Bronchial epithelial cell (primary cell): ENCODE measurements at regions not wholly inside any gene's neighbourhood (a gene's known extent, or its start where the extent isn't known, plus 50 kb on each side); places are given as distances from the start of the nearest gene placed in this dataset.
A peak's percentile ranks its signal among the peaks of the same experiment; 100 is the strongest.

Source experiments
- DNase-seq: peaks from one replicate; pipeline ENCODE4 v3.0.0-alpha.2; 2010; ENCODE audit warnings: low read depth
- FAIRE-seq: peaks from 2 replicates; lab custom pipeline; 2011; peaks lifted over from hg19 to GRCh38; lab: Jason Lieb, UNC
- H3K27me3 ChIP-seq: 2 replicates; pipeline ENCODE4 v1.5.1; 2011; ENCODE audit warnings: low read length; ENCODE audit not compliant: control insufficient read depth, insufficient read depth
- H3K36me3 ChIP-seq: 2 replicates; pipeline ENCODE4 v1.5.1; 2011; ENCODE audit warnings: low read length; ENCODE audit not compliant: control insufficient read depth, insufficient read depth
- H3K4me3 ChIP-seq: 2 replicates; pipeline ENCODE4 v1.5.1; 2011; ENCODE audit warnings: mild to moderate bottlenecking, low read depth, low read length, control low read depth
- TF ChIP-seq, protein P1 (sequence below): IDR thresholded peaks from 2 replicates; pipeline ENCODE4 v1.5.1; 2011; ENCODE audit warnings: mild to moderate bottlenecking, moderate library complexity, low read length, control low read depth, inconsistent platforms; ENCODE audit not compliant: insufficient read depth, severe bottlenecking

DNA sequence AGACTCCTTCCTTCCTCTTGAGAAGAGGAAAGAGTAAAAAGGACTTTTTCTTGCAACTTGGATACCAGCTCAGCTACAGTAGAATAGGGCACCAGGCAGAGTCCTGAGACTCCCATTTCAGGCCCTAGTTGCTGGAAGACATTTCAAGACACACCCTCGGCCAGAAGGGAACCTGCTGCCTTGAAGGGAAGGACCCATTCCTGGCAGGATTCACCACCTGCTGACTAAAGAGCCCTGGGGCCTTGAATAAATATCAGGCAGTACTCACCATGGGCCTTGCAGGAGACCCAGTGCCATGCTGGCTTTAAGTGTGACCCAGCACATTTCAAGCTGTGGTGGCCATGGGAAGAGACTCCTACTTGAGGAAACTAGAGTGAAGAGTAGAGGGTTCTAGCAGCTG is 317.6 kb downstream of the DKK2 start:
- Histone ChIP-seq H3K4me3 (no peak overlapping the region), H3K27me3 (no peaks in the 10 kb centered on the region), H3K36me3 (no peaks in the 10 kb centered on the region)
- FAIRE-seq (no peak), DNase-seq (no peak)
- TF ChIP-seq, protein P1, sequence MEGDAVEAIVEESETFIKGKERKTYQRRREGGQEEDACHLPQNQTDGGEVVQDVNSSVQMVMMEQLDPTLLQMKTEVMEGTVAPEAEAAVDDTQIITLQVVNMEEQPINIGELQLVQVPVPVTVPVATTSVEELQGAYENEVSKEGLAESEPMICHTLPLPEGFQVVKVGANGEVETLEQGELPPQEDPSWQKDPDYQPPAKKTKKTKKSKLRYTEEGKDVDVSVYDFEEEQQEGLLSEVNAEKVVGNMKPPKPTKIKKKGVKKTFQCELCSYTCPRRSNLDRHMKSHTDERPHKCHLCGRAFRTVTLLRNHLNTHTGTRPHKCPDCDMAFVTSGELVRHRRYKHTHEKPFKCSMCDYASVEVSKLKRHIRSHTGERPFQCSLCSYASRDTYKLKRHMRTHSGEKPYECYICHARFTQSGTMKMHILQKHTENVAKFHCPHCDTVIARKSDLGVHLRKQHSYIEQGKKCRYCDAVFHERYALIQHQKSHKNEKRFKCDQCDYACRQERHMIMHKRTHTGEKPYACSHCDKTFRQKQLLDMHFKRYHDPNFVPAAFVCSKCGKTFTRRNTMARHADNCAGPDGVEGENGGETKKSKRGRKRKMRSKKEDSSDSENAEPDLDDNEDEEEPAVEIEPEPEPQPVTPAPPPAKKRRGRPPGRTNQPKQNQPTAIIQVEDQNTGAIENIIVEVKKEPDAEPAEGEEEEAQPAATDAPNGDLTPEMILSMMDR: no peak

DNA sequence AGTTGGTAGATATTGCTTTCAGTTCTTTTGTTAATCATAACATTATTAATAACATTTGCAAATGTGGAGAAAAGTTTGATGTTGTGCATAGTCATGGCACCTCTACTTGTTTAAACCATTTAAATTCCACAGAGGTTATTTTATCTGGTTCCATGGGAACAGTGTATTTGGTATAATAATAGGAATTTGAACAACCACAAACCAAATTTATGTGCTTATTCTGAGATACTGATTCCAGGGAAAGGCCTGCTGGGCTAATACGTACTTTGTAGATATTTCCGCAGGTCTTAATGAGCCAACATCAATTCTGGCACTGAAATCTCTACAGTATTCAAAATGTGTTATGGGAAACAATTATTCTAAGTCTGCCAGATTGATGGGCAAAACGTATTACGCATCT is 319.0 kb downstream of the DKK2 start:
- no peak overlapping the region for H3K4me3 ChIP-seq
- no peaks in the 10 kb centered on the region for H3K27me3 ChIP-seq
- TF ChIP-seq, protein P1: no peak
- FAIRE-seq: no peak
- no peaks in the 10 kb centered on the region for H3K36me3 ChIP-seq
- DNase-seq: no peak

DNA sequence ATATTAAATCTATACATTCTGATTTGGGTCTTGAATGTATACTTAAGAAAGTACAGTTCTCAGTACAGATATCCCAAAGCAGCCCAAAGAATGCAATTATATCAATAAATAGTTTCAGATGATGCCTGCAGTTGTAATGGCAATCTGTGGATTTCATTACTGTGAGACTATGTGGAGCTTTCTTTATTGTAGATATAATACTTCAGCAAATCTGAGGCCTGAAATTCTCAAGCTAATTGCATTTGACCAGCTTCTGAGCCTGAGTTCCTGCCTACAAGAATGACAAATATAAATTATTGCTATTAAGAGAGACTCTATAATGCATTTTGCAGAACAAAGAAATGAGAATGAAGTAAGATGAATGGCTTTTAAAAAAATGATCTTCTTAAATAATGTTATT is 320.3 kb downstream of the DKK2 start:
- Histone ChIP-seq H3K27me3 (no peaks in the 10 kb centered on the region), H3K36me3 (no peaks in the 10 kb centered on the region), H3K4me3 (no peak overlapping the region)
- TF ChIP-seq, protein P1: no peak
- DNase-seq (no peak), FAIRE-seq (no peak)

DNA sequence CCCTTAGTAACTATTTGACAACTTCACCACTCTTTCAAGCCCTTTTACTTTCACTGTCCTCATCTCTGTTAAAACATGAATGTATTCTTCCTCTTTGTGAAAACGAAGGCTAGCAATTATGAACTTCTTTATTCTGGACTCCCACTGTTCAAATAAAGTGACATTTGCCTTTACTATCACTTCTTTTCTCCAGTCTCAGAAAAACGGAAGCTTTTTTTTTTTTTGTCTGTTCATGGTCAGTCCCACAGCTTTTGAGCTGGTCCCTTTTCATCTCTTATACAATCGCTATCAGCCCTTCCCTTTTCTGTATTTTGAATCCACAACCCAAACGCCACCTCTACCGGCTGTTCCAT is 327.7 kb downstream of the DKK2 start:
- DNase-seq (no peak), FAIRE-seq (no peak)
- H3K4me3 ChIP-seq: no peak overlapping the region
- TF ChIP-seq, protein P1: no peak
- no peaks in the 10 kb centered on the region for H3K27me3 ChIP-seq
- no peaks in the 10 kb centered on the region for H3K36me3 ChIP-seq

DNA sequence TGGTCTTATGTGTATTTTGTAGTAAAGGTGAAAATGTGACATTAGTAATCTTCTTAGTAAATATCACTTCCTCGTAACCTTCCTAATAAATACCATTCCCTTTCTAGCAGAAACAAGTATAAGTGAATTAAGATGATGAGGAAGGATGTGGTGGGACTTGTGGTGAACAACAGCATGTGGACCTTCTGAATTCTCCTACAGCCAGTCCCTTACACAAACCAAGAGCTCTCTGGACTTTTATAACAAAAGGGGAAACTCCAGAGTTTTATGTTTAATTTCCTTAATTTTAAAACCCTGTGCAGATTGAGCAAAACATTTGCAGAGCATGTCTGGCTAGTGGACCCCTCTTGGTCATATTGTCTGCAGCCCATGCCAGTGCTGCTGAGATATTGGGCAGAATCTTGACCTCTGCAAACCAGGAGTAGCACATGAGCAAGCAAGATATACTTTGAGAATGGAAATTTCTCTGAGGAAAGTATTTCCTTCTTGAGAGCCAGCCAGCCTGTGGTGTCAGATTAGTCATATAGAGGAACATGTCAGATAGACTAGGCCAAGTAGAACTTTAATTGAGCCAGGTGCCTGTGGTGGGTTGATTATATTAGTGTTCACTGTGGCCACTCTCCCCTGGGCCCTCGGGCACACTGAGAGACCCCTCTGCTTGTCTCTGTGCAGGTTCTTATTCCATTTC is 328.2 kb downstream of the DKK2 start:
- Histone ChIP-seq H3K27me3 (no peaks in the 10 kb centered on the region), H3K4me3 (no peak overlapping the region), H3K36me3 (no peaks in the 10 kb centered on the region)
- TF ChIP-seq, protein P1: no peak
- DNase-seq (peak; percentile 34), FAIRE-seq (no peak)

DNA sequence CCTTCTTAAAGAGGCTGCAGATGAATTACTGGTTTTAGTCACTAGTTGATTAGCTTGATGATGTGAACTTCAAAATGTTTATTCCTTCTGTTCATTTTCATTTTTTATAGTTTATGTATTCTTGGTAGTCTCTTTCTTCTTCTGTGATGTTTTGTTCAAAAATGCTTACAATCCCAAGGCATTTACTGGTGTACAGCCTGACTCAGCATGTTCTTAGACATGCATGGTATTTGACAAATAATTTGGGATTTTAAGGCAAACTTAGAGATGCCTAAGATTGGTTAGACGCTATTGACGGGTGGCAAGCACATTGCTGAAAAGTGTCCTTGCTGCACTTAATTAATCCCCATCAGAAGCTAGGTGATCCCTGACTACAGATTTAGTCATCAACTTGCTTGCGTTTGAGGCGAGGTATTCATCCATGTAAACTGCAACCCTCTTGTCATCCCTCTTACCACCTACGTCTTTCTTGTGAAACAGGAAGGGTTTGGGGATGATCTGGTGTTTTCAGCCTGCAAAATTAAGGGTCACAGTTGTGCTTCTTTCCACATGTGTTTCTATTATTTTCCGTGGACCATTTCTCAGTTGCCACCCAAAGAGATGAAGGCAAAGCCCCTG is 331.8 kb downstream of the DKK2 start:
- TF ChIP-seq, protein P1: no peak
- DNase-seq: peak; percentile 61
- H3K27me3 ChIP-seq: no peaks in the 10 kb centered on the region
- H3K36me3 ChIP-seq: no peaks in the 10 kb centered on the region
- FAIRE-seq: no peak
- H3K4me3 ChIP-seq: no peak overlapping the region
